Glutamatergic neuron (in vitro differentiated cells): ENCODE measurements at regions not wholly inside any gene's neighbourhood (a gene's known extent, or its start where the extent isn't known, plus 50 kb on each side); places are given as distances from the start of the nearest gene placed in this dataset.

Experiments used
- DNase-seq: peaks from one replicate; pipeline ENCODE4 v3.0.0; 2022
- H3K27ac Mint-ChIP-seq: one replicate; pipeline ENCODE4 v1.8.0; 2020; ENCODE audit warnings: mild to moderate bottlenecking, mixed read lengths, inconsistent platforms; ENCODE audit not compliant: unreplicated experiment
- H3K27me3 Mint-ChIP-seq: one replicate; pipeline ENCODE4 v1.8.0; 2020; ENCODE audit warnings: mild to moderate bottlenecking, moderate library complexity, mixed read lengths, inconsistent platforms; ENCODE audit not compliant: unreplicated experiment
- H3K36me3 Mint-ChIP-seq: one replicate; pipeline ENCODE4 v1.8.0; 2020; ENCODE audit warnings: mild to moderate bottlenecking, mixed read lengths, inconsistent platforms; ENCODE audit not compliant: unreplicated experiment
- H3K4me1 Mint-ChIP-seq: one replicate; pipeline ENCODE4 v1.8.0; 2020; ENCODE audit warnings: mild to moderate bottlenecking, low read depth, mixed read lengths, inconsistent platforms; ENCODE audit not compliant: unreplicated experiment
- H3K4me3 Mint-ChIP-seq: one replicate; pipeline ENCODE4 v1.8.0; 2020; ENCODE audit warnings: mild to moderate bottlenecking, mixed read lengths, inconsistent platforms; ENCODE audit not compliant: unreplicated experiment
- H3K9me3 Mint-ChIP-seq: one replicate; pipeline ENCODE4 v1.8.0; 2020; ENCODE audit warnings: mild to moderate bottlenecking, moderate library complexity, mixed read lengths, inconsistent platforms; ENCODE audit not compliant: unreplicated experiment
- TF ChIP-seq, protein P1 (sequence below): fragments of 200-600 bp; sonication (generic); IDR thresholded peaks from one replicate; pipeline ENCODE4 v1.5.0; 2021; ENCODE audit not compliant: partially characterized antibody, unreplicated experiment

DNA sequence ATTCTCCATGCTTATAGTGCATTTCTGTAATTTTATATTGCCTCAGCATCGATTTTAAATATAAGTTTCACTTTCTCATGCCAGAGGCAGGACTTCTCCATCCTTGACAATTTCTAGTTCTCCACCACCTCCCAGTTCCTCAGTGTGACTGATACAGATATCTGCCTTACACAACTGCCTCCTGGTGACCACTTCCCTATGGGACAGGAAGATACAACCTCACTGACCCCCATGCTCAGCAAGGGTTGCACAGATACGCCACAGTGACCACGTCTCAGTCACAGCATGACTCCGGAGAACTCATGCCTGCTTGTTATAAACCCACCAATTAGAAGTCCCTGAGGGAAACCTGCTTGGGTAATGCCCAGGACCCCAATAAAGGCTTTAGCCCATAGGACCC is 284.0 kb upstream of the MC4R start:
- no peak for DNase-seq
- Mint-ChIP-seq H3K36me3 (no peaks in the 10 kb centered on the region), H3K4me1 (no peaks in the 10 kb centered on the region), H3K27ac (no peak overlapping the region), H3K9me3 (no peaks in the 10 kb centered on the region), H3K4me3 (no peak overlapping the region), H3K27me3 (peaks cover 1% of the 10 kb centered on the region)
- TF ChIP-seq, protein P1, sequence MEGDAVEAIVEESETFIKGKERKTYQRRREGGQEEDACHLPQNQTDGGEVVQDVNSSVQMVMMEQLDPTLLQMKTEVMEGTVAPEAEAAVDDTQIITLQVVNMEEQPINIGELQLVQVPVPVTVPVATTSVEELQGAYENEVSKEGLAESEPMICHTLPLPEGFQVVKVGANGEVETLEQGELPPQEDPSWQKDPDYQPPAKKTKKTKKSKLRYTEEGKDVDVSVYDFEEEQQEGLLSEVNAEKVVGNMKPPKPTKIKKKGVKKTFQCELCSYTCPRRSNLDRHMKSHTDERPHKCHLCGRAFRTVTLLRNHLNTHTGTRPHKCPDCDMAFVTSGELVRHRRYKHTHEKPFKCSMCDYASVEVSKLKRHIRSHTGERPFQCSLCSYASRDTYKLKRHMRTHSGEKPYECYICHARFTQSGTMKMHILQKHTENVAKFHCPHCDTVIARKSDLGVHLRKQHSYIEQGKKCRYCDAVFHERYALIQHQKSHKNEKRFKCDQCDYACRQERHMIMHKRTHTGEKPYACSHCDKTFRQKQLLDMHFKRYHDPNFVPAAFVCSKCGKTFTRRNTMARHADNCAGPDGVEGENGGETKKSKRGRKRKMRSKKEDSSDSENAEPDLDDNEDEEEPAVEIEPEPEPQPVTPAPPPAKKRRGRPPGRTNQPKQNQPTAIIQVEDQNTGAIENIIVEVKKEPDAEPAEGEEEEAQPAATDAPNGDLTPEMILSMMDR, result no peak

DNA sequence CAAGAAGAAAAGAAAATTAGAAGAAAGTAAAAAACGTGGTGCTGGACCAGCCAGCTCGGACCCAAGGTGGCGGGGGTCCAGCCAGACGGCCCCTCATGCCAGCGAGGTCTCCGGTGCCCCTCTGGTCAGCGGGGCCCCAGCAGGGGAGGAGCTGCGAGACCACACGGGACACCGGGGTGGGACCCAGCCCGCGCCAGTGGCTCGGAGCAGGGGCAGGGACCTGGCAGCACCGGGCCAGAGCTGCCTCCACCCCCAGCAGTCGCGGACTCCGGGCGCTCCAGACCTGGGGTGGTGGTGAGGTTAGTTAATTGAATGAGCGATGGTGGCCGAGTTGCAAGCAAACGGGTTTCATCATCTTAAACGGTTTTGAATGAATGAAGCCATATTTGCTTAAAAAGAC is 289.9 kb upstream of the MC4R start:
- H3K27ac Mint-ChIP-seq, result no peak overlapping the region
- no peaks in the 10 kb centered on the region for H3K4me1 Mint-ChIP-seq
- H3K9me3 Mint-ChIP-seq, result peaks cover 2% of the 10 kb centered on the region
- H3K27me3 Mint-ChIP-seq, result peaks cover 1% of the 10 kb centered on the region
- no peaks in the 10 kb centered on the region for H3K36me3 Mint-ChIP-seq
- DNase-seq, result no peak
- TF ChIP-seq, protein P1, result no peak
- H3K4me3 Mint-ChIP-seq, result no peak overlapping the region

DNA sequence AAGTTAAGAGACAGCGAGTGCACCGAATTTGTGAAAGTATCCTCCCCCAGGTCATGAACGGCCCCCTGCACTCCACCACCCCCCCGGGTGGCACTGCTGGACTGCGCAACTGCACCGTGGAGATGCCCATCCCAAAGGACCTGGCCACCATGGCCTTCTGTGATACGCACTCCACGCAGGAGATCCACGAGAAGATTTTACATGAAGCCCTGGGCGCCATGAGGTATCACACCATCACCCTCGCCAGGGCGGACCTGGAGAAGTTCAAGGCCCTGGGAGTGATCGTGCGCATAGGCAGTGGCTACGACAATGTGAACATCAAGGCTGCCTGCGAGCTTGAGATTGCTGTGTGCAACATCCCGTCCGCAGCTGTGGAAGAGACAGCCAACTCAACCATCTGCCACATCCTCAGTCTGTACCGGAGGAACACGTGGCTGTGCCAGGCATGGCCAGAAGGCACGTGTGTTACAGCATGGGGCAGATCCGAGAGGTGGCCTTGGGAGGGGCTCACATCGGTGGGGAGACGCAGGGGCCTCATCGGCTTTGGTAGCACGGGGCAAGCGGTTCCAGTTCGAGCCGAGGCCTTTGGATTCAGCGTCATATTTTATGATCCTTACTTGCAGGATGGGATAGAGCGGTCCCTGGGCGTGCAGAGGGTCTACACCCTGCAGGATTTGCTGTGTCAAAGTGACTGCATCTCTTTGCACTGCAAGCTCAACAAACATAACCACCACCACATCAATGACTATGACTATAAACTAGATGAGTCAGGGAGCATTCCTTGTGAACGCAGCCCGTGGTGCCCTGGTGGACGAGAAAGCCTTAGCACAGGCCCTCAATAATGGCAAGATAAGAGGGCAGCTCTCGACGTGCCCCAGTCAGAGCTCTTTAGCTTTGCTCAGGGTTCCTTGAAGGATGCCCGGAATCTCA is 290.8 kb upstream of the MC4R start:
- H3K9me3 Mint-ChIP-seq, result peaks cover 2% of the 10 kb centered on the region
- no peak overlapping the region for H3K4me3 Mint-ChIP-seq

DNA sequence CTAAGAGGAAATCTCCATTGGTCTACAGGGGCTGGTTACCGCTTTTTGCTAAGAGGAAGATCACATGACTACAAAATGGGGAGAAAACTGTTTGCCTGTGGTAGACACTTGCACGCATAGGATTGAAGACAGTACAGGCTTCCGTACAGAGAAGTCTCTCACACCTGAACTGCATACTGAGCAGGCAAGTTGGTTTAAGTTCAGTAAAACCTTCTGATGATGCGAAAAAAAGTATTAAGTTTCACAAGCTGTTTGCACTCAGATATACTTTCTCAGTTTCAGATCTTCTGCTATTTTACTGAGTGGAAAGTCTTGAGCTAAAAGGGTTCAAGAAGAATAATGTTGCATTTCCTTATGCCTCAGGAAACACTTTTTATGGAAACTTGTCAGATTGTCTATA is 292.2 kb upstream of the MC4R start:
- H3K4me1 Mint-ChIP-seq, result no peaks in the 10 kb centered on the region
- no peaks in the 10 kb centered on the region for H3K36me3 Mint-ChIP-seq
- H3K27me3 Mint-ChIP-seq, result peaks cover 1% of the 10 kb centered on the region
- H3K4me3 Mint-ChIP-seq, result no peak overlapping the region
- no peak for DNase-seq
- H3K9me3 Mint-ChIP-seq, result peaks cover 2% of the 10 kb centered on the region
- no peak overlapping the region for H3K27ac Mint-ChIP-seq
- TF ChIP-seq, protein P1, result no peak

More for the DNA sequence above, 290.8 kb upstream of the MC4R start:
- peaks cover 1% of the 10 kb centered on the region for H3K27me3 Mint-ChIP-seq
- H3K27ac Mint-ChIP-seq, result no peak overlapping the region
- TF ChIP-seq, protein P1, result no peak
- no peaks in the 10 kb centered on the region for H3K4me1 Mint-ChIP-seq
- DNase-seq, result no peak
- no peaks in the 10 kb centered on the region for H3K36me3 Mint-ChIP-seq

DNA sequence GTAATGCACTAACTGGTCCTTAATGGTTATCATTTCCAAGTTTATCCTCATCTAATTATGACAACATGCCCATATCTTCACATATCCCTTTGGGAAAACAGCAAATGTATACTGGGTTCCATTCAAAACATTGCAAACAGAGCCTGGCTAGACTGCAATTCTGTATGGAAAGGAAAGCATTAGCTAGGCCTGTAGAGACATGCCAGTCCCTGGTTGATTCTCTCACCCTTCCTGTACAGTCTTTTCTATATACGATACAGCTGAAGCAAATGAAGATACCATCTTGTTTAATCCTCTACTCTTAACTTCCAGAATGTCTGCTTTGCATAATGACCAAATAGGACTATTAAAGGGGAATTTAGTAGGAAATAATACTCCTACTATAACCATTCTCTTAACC is 294.4 kb upstream of the MC4R start:
- Mint-ChIP-seq H3K4me3 (no peak overlapping the region), H3K4me1 (no peaks in the 10 kb centered on the region), H3K36me3 (no peaks in the 10 kb centered on the region), H3K27ac (no peak overlapping the region), H3K9me3 (peaks cover 2% of the 10 kb centered on the region), H3K27me3 (no peaks in the 10 kb centered on the region)
- TF ChIP-seq, protein P1, result no peak
- no peak for DNase-seq
